ENCODE measurements at regions not wholly inside any gene's neighbourhood (a gene's known extent, or its start where the extent isn't known, plus 50 kb on each side); places are given as distances from the start of the nearest gene placed in this dataset.

DNA sequence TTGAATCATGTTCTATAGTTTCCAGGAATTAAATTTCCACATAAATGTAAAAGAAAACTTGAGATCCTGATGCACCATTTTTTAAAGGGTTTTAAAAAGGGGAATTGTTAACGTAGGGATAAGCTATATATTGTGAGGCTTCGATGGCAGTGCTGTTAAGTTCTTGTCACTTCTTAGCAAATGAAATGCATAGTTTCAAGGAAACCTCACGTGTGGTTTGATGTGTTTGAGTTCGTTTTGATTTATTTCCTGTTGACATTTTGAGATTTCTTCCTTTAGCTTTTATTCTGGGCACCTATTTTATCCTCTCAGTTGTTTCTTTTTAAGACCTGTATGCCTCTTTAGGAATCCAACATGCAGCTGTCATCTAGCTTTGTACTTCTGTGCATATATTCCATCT, 301.0 kb downstream of the DOCK8 start:
- no peaks in the 10 kb centered on the region for H3K27me3 ChIP-seq (ENCODE audit: control insufficient read depth, insufficient read depth, low read length)
- no peak overlapping the region for H3K4me3 ChIP-seq (ENCODE audit: low read length)
- H3K9me3 ChIP-seq (ENCODE audit: control insufficient read depth, low read length) = no peaks in the 10 kb centered on the region
- no peaks in the 10 kb centered on the region for H3K36me3 ChIP-seq (ENCODE audit: control insufficient read depth, insufficient read depth, low read length)
- no peak overlapping the region for H3K9ac ChIP-seq (ENCODE audit: low read length)
- peaks cover 11% of the 10 kb centered on the region for H3K4me1 ChIP-seq (ENCODE audit: control insufficient read depth, insufficient read depth, low read length)

DNA sequence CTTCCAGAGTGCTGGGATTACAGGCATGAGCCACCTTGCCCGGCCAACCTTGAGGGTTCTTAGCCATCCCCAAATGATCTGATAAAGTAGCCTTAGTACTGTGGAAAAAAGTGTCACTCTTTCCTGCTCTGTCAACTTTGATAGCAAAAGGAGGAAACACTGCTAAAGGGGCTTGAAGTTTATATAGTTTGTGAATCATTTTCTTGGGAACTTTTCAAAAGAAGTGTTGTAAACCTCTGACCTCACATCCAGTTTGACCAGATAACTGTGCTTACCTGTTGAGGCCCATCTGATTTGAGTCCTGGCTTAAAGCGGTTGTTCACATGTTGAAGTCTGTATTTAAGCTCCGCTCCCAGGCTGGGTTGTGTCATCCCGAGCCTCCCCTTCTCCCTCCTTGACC, 303.3 kb downstream of the DOCK8 start:
- H3K27me3 ChIP-seq (ENCODE audit: control insufficient read depth, insufficient read depth, low read length) = no peaks in the 10 kb centered on the region
- no peak overlapping the region for H3K9ac ChIP-seq (ENCODE audit: low read length)
- no peaks in the 10 kb centered on the region for H3K9me3 ChIP-seq (ENCODE audit: control insufficient read depth, low read length)
- peaks cover 11% of the 10 kb centered on the region for H3K4me1 ChIP-seq (ENCODE audit: control insufficient read depth, insufficient read depth, low read length)
- no peaks in the 10 kb centered on the region for H3K36me3 ChIP-seq (ENCODE audit: control insufficient read depth, insufficient read depth, low read length)
- peak overlapping the region; percentile 3 for H3K4me3 ChIP-seq (ENCODE audit: low read length)

DNA sequence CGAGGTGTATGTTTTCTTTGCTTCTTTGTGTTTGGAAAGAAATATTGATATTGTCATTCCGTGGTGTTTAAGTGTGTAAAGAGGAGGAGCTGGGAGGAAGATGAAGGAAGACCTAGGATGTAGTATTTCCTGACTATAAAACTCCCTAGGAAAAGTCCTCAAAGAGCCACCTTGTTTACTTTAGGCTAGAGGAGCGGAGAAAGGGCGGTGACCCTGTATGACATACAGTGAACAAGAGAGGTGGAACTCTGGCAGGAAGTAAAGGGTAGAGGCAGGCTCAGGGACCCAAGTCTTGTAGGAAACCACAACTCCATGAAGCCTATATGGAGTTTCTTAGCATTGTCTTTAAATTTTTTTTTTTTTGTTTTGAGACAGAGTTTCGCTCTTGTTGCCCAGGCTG, 303.9 kb downstream of the DOCK8 start:
- peaks cover 11% of the 10 kb centered on the region for H3K4me1 ChIP-seq (ENCODE audit: control insufficient read depth, insufficient read depth, low read length)
- peak overlapping the region; percentile 3 for H3K4me3 ChIP-seq (ENCODE audit: low read length)
- no peak overlapping the region for H3K9ac ChIP-seq (ENCODE audit: low read length)
- no peaks in the 10 kb centered on the region for H3K36me3 ChIP-seq (ENCODE audit: control insufficient read depth, insufficient read depth, low read length)
- H3K9me3 ChIP-seq (ENCODE audit: control insufficient read depth, low read length) = no peaks in the 10 kb centered on the region
- H3K27me3 ChIP-seq (ENCODE audit: control insufficient read depth, insufficient read depth, low read length) = no peaks in the 10 kb centered on the region

DNA sequence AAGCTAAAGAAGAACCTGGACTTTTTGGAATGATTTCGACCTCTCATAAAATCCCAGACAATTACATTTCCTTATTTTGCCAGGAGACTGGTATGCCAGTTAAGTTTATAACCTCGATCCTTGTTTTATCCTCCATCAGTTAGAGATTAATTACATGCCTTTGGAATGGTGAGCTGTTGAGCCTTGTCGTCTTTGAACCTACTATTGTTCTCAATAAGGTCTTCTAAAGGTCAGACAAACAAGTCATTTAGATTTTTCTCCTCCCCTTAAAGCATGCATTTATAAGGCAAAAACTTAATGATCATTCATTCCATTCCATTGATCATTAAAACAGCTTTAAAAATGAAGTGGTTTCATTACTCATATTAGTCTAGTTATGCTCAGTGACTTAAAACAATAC, 304.9 kb downstream of the DOCK8 start:
- no peaks in the 10 kb centered on the region for H3K9me3 ChIP-seq (ENCODE audit: control insufficient read depth, low read length)
- no peaks in the 10 kb centered on the region for H3K36me3 ChIP-seq (ENCODE audit: control insufficient read depth, insufficient read depth, low read length)
- H3K4me1 ChIP-seq (ENCODE audit: control insufficient read depth, insufficient read depth, low read length) = peaks cover 11% of the 10 kb centered on the region
- H3K4me3 ChIP-seq (ENCODE audit: low read length) = no peak overlapping the region
- no peak overlapping the region for H3K9ac ChIP-seq (ENCODE audit: low read length)
- no peaks in the 10 kb centered on the region for H3K27me3 ChIP-seq (ENCODE audit: control insufficient read depth, insufficient read depth, low read length)

GRCh38 chr9:520302-520701, 305.6 kb downstream of the DOCK8 start:
- H3K9me3 ChIP-seq (ENCODE audit: control insufficient read depth, low read length) = no peaks in the 10 kb centered on the region
- no peak overlapping the region for H3K9ac ChIP-seq (ENCODE audit: low read length)
- H3K36me3 ChIP-seq (ENCODE audit: control insufficient read depth, insufficient read depth, low read length) = no peaks in the 10 kb centered on the region
- no peak overlapping the region for H3K4me3 ChIP-seq (ENCODE audit: low read length)
- H3K27me3 ChIP-seq (ENCODE audit: control insufficient read depth, insufficient read depth, low read length) = no peaks in the 10 kb centered on the region
- peaks cover 11% of the 10 kb centered on the region for H3K4me1 ChIP-seq (ENCODE audit: control insufficient read depth, insufficient read depth, low read length)

- no peak overlapping the region for H3K4me3 ChIP-seq (ENCODE audit: low read length)
- H3K9ac ChIP-seq (ENCODE audit: low read length) = no peak overlapping the region
- no peaks in the 10 kb centered on the region for H3K9me3 ChIP-seq (ENCODE audit: control insufficient read depth, low read length)
- peaks cover 11% of the 10 kb centered on the region for H3K4me1 ChIP-seq (ENCODE audit: control insufficient read depth, insufficient read depth, low read length)
- no peaks in the 10 kb centered on the region for H3K27me3 ChIP-seq (ENCODE audit: control insufficient read depth, insufficient read depth, low read length)
- H3K36me3 ChIP-seq (ENCODE audit: control insufficient read depth, insufficient read depth, low read length) = no peaks in the 10 kb centered on the region
Observed at GRCh38 chr9:522190-522589, 307.5 kb downstream of the DOCK8 start.

DNA sequence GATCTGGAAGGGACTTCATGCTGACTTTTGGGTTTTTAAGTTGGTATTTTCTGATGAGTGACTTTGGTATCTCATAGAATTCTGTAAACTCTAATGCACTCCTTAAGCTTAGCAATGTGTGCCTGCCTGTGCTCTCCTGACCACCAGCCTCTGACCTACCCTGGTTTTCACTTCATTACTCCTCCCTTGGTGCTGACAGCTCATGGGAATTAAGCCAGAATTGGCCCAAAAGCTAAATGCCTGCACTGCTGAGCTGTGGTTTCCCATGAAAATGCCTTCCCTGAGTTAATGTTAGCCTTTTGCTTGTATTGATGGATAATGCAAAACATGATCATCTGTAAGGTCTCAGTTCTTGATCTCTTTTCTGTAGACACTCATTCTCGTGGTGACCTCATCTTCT, 308.0 kb downstream of the DOCK8 start:
- Histone ChIP-seq H3K9me3 (ENCODE audit: control insufficient read depth, low read length) (no peaks in the 10 kb centered on the region), H3K27me3 (ENCODE audit: control insufficient read depth, insufficient read depth, low read length) (no peaks in the 10 kb centered on the region), H3K9ac (ENCODE audit: low read length) (no peak overlapping the region), H3K4me3 (ENCODE audit: low read length) (no peak overlapping the region), H3K36me3 (ENCODE audit: control insufficient read depth, insufficient read depth, low read length) (no peaks in the 10 kb centered on the region), H3K4me1 (ENCODE audit: control insufficient read depth, insufficient read depth, low read length) (peaks cover 11% of the 10 kb centered on the region)

DNA sequence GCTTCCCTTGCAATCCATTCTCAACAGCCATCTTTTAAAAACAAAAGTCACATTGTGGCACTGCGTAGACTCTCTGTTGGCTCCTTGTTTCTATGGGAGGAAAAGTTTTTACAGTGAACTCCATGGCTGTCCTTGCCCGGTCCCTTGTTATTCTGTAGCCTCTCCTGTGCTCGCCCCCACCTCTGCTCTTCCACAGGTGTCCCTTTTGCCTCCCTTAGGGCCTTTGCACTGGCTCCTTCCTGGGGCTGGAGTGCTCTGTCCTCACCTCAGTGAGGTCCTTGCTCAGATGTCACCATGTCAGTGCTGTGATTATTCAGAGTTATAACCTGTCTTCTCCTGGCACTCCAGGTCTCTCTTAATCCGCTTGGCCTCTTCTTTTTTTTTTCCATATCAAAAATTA, 308.8 kb downstream of the DOCK8 start:
- no peak overlapping the region for H3K4me3 ChIP-seq (ENCODE audit: low read length)
- no peak overlapping the region for H3K9ac ChIP-seq (ENCODE audit: low read length)
- no peaks in the 10 kb centered on the region for H3K9me3 ChIP-seq (ENCODE audit: control insufficient read depth, low read length)
- H3K4me1 ChIP-seq (ENCODE audit: control insufficient read depth, insufficient read depth, low read length) = peaks cover 7% of the 10 kb centered on the region
- H3K36me3 ChIP-seq (ENCODE audit: control insufficient read depth, insufficient read depth, low read length) = no peaks in the 10 kb centered on the region
- H3K27me3 ChIP-seq (ENCODE audit: control insufficient read depth, insufficient read depth, low read length) = no peaks in the 10 kb centered on the region

DNA sequence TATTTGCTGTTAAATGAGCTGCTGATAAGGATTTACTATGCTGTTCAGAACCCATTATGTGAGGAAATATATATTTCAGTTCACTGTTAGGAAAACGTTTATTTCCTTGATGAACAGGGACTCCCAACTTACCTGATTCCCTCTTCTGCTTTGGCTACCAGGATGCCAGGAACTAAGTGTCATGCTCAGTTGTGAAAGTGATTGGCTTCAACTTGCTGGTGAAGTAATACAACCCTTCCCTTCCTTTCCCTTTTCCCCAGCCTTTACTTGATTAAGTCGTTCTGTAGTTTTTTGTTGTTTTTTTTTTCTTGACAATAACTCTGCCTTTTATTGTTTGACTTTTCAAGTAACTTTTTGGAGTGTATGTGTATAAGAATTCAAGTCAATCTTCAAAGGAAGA, 309.3 kb downstream of the DOCK8 start:
- Histone ChIP-seq H3K4me3 (ENCODE audit: low read length) (no peak overlapping the region), H3K36me3 (ENCODE audit: control insufficient read depth, insufficient read depth, low read length) (no peaks in the 10 kb centered on the region), H3K4me1 (ENCODE audit: control insufficient read depth, insufficient read depth, low read length) (peaks cover under 1% of the 10 kb centered on the region), H3K27me3 (ENCODE audit: control insufficient read depth, insufficient read depth, low read length) (no peaks in the 10 kb centered on the region), H3K9ac (ENCODE audit: low read length) (no peak overlapping the region), H3K9me3 (ENCODE audit: control insufficient read depth, low read length) (no peaks in the 10 kb centered on the region)

- H3K4me3 ChIP-seq (ENCODE audit: low read length) = no peak overlapping the region
Observed at GRCh38 chr9:526904-527591, 312.4 kb downstream of the DOCK8 start.

GRCh38 chr9:529731-530130, 311.8 kb upstream of the DMRT1 start:
- Histone ChIP-seq H3K4me1 (ENCODE audit: control insufficient read depth, insufficient read depth, low read length) (peaks cover 15% of the 10 kb centered on the region), H3K4me3 (ENCODE audit: low read length) (no peak overlapping the region), H3K9me3 (ENCODE audit: control insufficient read depth, low read length) (no peaks in the 10 kb centered on the region)

More at GRCh38 chr9:526904-527591, 312.4 kb downstream of the DOCK8 start:
- Histone ChIP-seq H3K9me3 (ENCODE audit: control insufficient read depth, low read length) (no peaks in the 10 kb centered on the region), H3K27me3 (ENCODE audit: control insufficient read depth, insufficient read depth, low read length) (no peaks in the 10 kb centered on the region), H3K9ac (ENCODE audit: low read length) (no peak overlapping the region), H3K4me1 (ENCODE audit: control insufficient read depth, insufficient read depth, low read length) (no peaks in the 10 kb centered on the region), H3K36me3 (ENCODE audit: control insufficient read depth, insufficient read depth, low read length) (no peaks in the 10 kb centered on the region)

GRCh38 chr9:530681-531080, 310.8 kb upstream of the DMRT1 start:
- no peak overlapping the region for H3K4me3 ChIP-seq (ENCODE audit: low read length)
- no peaks in the 10 kb centered on the region for H3K36me3 ChIP-seq (ENCODE audit: control insufficient read depth, insufficient read depth, low read length)
- H3K9ac ChIP-seq (ENCODE audit: low read length) = no peak overlapping the region
- H3K9me3 ChIP-seq (ENCODE audit: control insufficient read depth, low read length) = no peaks in the 10 kb centered on the region
- peaks cover 21% of the 10 kb centered on the region for H3K4me1 ChIP-seq (ENCODE audit: control insufficient read depth, insufficient read depth, low read length)
- no peaks in the 10 kb centered on the region for H3K27me3 ChIP-seq (ENCODE audit: control insufficient read depth, insufficient read depth, low read length)

More at GRCh38 chr9:529731-530130, 311.8 kb upstream of the DMRT1 start:
- Histone ChIP-seq H3K9ac (ENCODE audit: low read length) (no peak overlapping the region), H3K36me3 (ENCODE audit: control insufficient read depth, insufficient read depth, low read length) (no peaks in the 10 kb centered on the region), H3K27me3 (ENCODE audit: control insufficient read depth, insufficient read depth, low read length) (no peaks in the 10 kb centered on the region)

GRCh38 chr9:532707-533106, 308.8 kb upstream of the DMRT1 start:
- Histone ChIP-seq H3K27me3 (ENCODE audit: control insufficient read depth, insufficient read depth, low read length) (no peaks in the 10 kb centered on the region), H3K9me3 (ENCODE audit: control insufficient read depth, low read length) (no peaks in the 10 kb centered on the region), H3K4me1 (ENCODE audit: control insufficient read depth, insufficient read depth, low read length) (peaks cover 21% of the 10 kb centered on the region), H3K4me3 (ENCODE audit: low read length) (no peak overlapping the region), H3K9ac (ENCODE audit: low read length) (no peak overlapping the region), H3K36me3 (ENCODE audit: control insufficient read depth, insufficient read depth, low read length) (no peaks in the 10 kb centered on the region)
